GM23248 (cell line): ENCODE measurements at regions not wholly inside any gene's neighbourhood (a gene's known extent, or its start where the extent isn't known, plus 50 kb on each side); places are given as distances from the start of the nearest gene placed in this dataset.

Source experiments
- EZH2 ChIP-seq: fragments of 200-600 bp; sonication (generic); IDR thresholded peaks from 2 replicates; pipeline ENCODE4 v1.6.1; 2018; ENCODE audit warnings: antibody characterized with exemption, mild to moderate bottlenecking; ENCODE audit not compliant: insufficient read depth, poor library complexity, severe bottlenecking
- EZH2phosphoT487 ChIP-seq: fragments of 200-600 bp; sonication (generic); IDR thresholded peaks from 2 replicates; pipeline ENCODE4 v1.6.1; 2018; ENCODE audit warnings: antibody characterized with exemption, moderate library complexity, mild to moderate bottlenecking, low read depth; ENCODE audit not compliant: insufficient read depth

GRCh38 chr4:19774690-19775256 lies 476.9 kb upstream of the SLIT2 start:
- no peak for TF ChIP-seq EZH2
- no peak for TF ChIP-seq EZH2phosphoT487
